GM23338 (cell line): ENCODE measurements at regions not wholly inside any gene's neighbourhood (a gene's known extent, or its start where the extent isn't known, plus 50 kb on each side); places are given as distances from the start of the nearest gene placed in this dataset.

ENCODE experiments used
- ATAC-seq: fragments of 200-7000 bp; cut with Tn5 transposase; 3 replicates; pipeline ENCODE4 v1.9.1; 2020
- DNase-seq: peaks from one replicate; pipeline ENCODE4 v3.0.0-alpha.2; 2015; ENCODE audit warnings: low spot score
- H2AFZ ChIP-seq: fragments of 200-600 bp; sonication (generic); 2 replicates; pipeline ENCODE4 v1.8.0; 2016; ENCODE audit warnings: antibody characterized with exemption, mild to moderate bottlenecking, moderate library complexity
- H3F3A ChIP-seq: fragments of 200-600 bp; sonication (generic); replicated peaks from 2 replicates; pipeline ENCODE4 v1.8.0; 2017; ENCODE audit warnings: antibody characterized with exemption, mixed run types, low read depth
- H3K27ac ChIP-seq: fragments of 200-600 bp; sonication (generic); 2 replicates; pipeline ENCODE4 v1.6.1; 2016; ENCODE audit warnings: low read depth
- H3K27me3 ChIP-seq: fragments of 200-600 bp; sonication (generic); 2 replicates; pipeline ENCODE4 v1.8.0; 2016; ENCODE audit warnings: mild to moderate bottlenecking, mixed run types, moderate library complexity; ENCODE audit not compliant: insufficient read depth
- H3K36me3 ChIP-seq: fragments of 200-600 bp; sonication (generic); 2 replicates; pipeline ENCODE4 v1.8.0; 2016; ENCODE audit warnings: mild to moderate bottlenecking; ENCODE audit not compliant: insufficient read depth
- H3K4me1 ChIP-seq: fragments of 200-600 bp; sonication (generic); 2 replicates; pipeline ENCODE4 v1.8.0; 2016; ENCODE audit warnings: mild to moderate bottlenecking, moderate library complexity; ENCODE audit not compliant: insufficient read depth
- H3K4me2 ChIP-seq: fragments of 200-600 bp; sonication (generic); 2 replicates; pipeline ENCODE4 v1.7.1; 2017; ENCODE audit warnings: mixed run types
- H3K4me3 ChIP-seq: fragments of 200-600 bp; sonication (generic); 2 replicates; pipeline ENCODE4 v1.6.1; 2016; ENCODE audit warnings: mixed run types
- H3K79me2 ChIP-seq: fragments of 200-600 bp; sonication (generic); replicated peaks from 2 replicates; pipeline ENCODE4 v1.8.0; 2017; ENCODE audit warnings: mild to moderate bottlenecking; ENCODE audit not compliant: insufficient read depth
- H3K9me2 ChIP-seq: fragments of 200-600 bp; sonication (generic); 2 replicates; pipeline ENCODE4 v1.8.0; 2017; ENCODE audit not compliant: insufficient read depth
- H4K20me1 ChIP-seq: fragments of 200-600 bp; sonication (generic); replicated peaks from 2 replicates; pipeline ENCODE4 v1.8.0; 2017; ENCODE audit warnings: mild to moderate bottlenecking; ENCODE audit not compliant: insufficient read depth
- H3K27ac Mint-ChIP-seq: 2 replicates; pipeline ENCODE4 v1.8.0; 2020; ENCODE audit warnings: inconsistent platforms, mild to moderate bottlenecking, moderate library complexity, mixed read lengths
- H3K27me3 Mint-ChIP-seq: 3 replicates; pipeline ENCODE4 v1.8.0; 2022; ENCODE audit warnings: low read depth, mild to moderate bottlenecking, moderate library complexity, mixed read lengths, inconsistent platforms; ENCODE audit not compliant: insufficient read depth, poor library complexity
- H3K36me3 Mint-ChIP-seq: 3 replicates; pipeline ENCODE4 v1.8.0; 2021; ENCODE audit warnings: low read depth, mild to moderate bottlenecking, inconsistent platforms, moderate library complexity, mixed read lengths
- H3K4me1 Mint-ChIP-seq: 3 replicates; pipeline ENCODE4 v1.8.0; 2020; ENCODE audit warnings: mild to moderate bottlenecking, inconsistent platforms, mixed read lengths
- H3K4me3 Mint-ChIP-seq: 3 replicates; pipeline ENCODE4 v1.8.0; 2021; ENCODE audit warnings: moderate library complexity, mild to moderate bottlenecking, inconsistent platforms, mixed read lengths
- H3K9me3 Mint-ChIP-seq: 3 replicates; pipeline ENCODE4 v1.8.0; 2020; ENCODE audit warnings: moderate library complexity, mild to moderate bottlenecking, inconsistent platforms, mixed read lengths
- CREB1 ChIP-seq: fragments of 250-450 bp; sonication (Bioruptor Pico); IDR thresholded peaks from 2 replicates; pipeline ENCODE4 v1.5.0; 2020; ENCODE audit warnings: low read depth, mild to moderate bottlenecking, moderate library complexity
- CTCF ChIP-seq, 2 experiments: fragments of 200-600 bp in 1 of 2; sonication (generic) in 1 of 2; conservative IDR thresholded peaks; 2 replicates each; pipeline versions ENCODE4 v1.5.1 to v1.6.1; 2016 to 2017; ENCODE audit warnings: antibody characterized with exemption in 2 of 2, low read depth in 2 of 2, mild to moderate bottlenecking in 2 of 2, moderate library complexity in 1 of 2
- ETS1 ChIP-seq: IDR thresholded peaks from 2 replicates; pipeline ENCODE4 v1.6.1; 2016; ENCODE audit warnings: antibody characterized with exemption
- EZH2 ChIP-seq: fragments of 200-600 bp; sonication (generic); IDR thresholded peaks from one replicate; pipeline ENCODE4 v1.8.0; 2017; ENCODE audit warnings: antibody characterized with exemption, mild to moderate bottlenecking, low read depth; ENCODE audit not compliant: unreplicated experiment
- EZH2phosphoT487 ChIP-seq: fragments of 200-600 bp; sonication (generic); IDR thresholded peaks from one replicate; pipeline ENCODE4 v1.8.1; 2018; ENCODE audit warnings: antibody characterized with exemption; ENCODE audit not compliant: unreplicated experiment
- NANOG ChIP-seq: IDR thresholded peaks from 2 replicates; pipeline ENCODE4 v1.6.1; 2016; ENCODE audit warnings: antibody characterized with exemption, borderline replicate concordance
- POLR2AphosphoS5 ChIP-seq: IDR thresholded peaks from 2 replicates; pipeline ENCODE4 v1.6.1; 2016; ENCODE audit warnings: antibody characterized with exemption, low read depth
- REST ChIP-seq: IDR thresholded peaks from one replicate; pipeline ENCODE4 v1.6.1; 2018; ENCODE audit warnings: antibody characterized with exemption; ENCODE audit not compliant: unreplicated experiment
- STAT1 ChIP-seq: IDR thresholded peaks from one replicate; pipeline ENCODE4 v1.6.1; 2016; ENCODE audit warnings: antibody characterized with exemption; ENCODE audit not compliant: unreplicated experiment
- ZNF114 ChIP-seq: fragments of 250-450 bp; sonication (Bioruptor Pico); IDR thresholded peaks from 2 replicates; pipeline ENCODE4 v1.5.0; 2020; ENCODE audit warnings: mild to moderate bottlenecking, moderate library complexity
- ZNF331 ChIP-seq: fragments of 250-450 bp; sonication (Bioruptor Pico); IDR thresholded peaks from 2 replicates; pipeline ENCODE4 v1.5.0; 2020; ENCODE audit warnings: low read depth, mild to moderate bottlenecking, moderate library complexity

- Histone ChIP-seq H3K4me1 (no peaks in the 10 kb centered on the region), H2AFZ (no peak overlapping the region)
- peaks cover 3% of the 10 kb centered on the region for H3K27me3 Mint-ChIP-seq
These were observed 739.7 kb downstream of the SLC6A15 start for GRCh38 chr12:84172823-84173424.

GRCh38 chr12:84166812-84167211, 745.8 kb downstream of the SLC6A15 start:
- no peaks in the 10 kb centered on the region for H3K4me1 ChIP-seq
- ATAC-seq (no peak), DNase-seq (no peak)

More at GRCh38 chr12:84172823-84173424, 739.7 kb downstream of the SLC6A15 start:
- Mint-ChIP-seq H3K4me3 (no peak overlapping the region), H3K9me3 (peaks cover 7% of the 10 kb centered on the region; the same call in 1 of the 3 replicates), H3K4me1 (no peaks in the 10 kb centered on the region), H3K36me3 (no peaks in the 10 kb centered on the region), H3K27ac (no peak overlapping the region)
- no peaks in the 10 kb centered on the region for H3K36me3 ChIP-seq
- DNase-seq (no peak), ATAC-seq (no peak)
- no peak overlapping the region for H3K4me2 ChIP-seq
- H3K4me3 ChIP-seq: no peak overlapping the region
- no peaks in the 10 kb centered on the region for H3K9me2 ChIP-seq
- no peaks in the 10 kb centered on the region for H4K20me1 ChIP-seq
- H3F3A ChIP-seq: no peaks in the 10 kb centered on the region
- TF ChIP-seq ETS1 (no peak), NANOG (no peak), EZH2 (no peak), POLR2AphosphoS5 (no peak)
- H3K27ac ChIP-seq: no peak overlapping the region
- H3K79me2 ChIP-seq: no peaks in the 10 kb centered on the region
- no peaks in the 10 kb centered on the region for H3K27me3 ChIP-seq

GRCh38 chr12:84165998-84166571, 746.5 kb downstream of the SLC6A15 start:
- Histone ChIP-seq H3K4me1 (no peaks in the 10 kb centered on the region), H3F3A (no peaks in the 10 kb centered on the region), H3K36me3 (no peaks in the 10 kb centered on the region), H2AFZ (no peak overlapping the region), H3K27ac (no peak overlapping the region), H3K9me2 (no peaks in the 10 kb centered on the region), H3K4me3 (no peak overlapping the region), H3K27me3 (no peaks in the 10 kb centered on the region), H3K4me2 (no peak overlapping the region), H4K20me1 (no peaks in the 10 kb centered on the region), H3K79me2 (no peaks in the 10 kb centered on the region)
- Mint-ChIP-seq H3K4me3 (no peak overlapping the region), H3K27me3 (no peaks in the 10 kb centered on the region), H3K4me1 (no peaks in the 10 kb centered on the region), H3K27ac (no peak overlapping the region), H3K36me3 (no peaks in the 10 kb centered on the region), H3K9me3 (no peaks in the 10 kb centered on the region)
- DNase-seq: no peak
- ATAC-seq: no peak
- TF ChIP-seq ZNF114 (CRISPR knock-in tag) (no peak), ZNF331 (CRISPR knock-in tag) (no peak), POLR2AphosphoS5 (no peak), EZH2phosphoT487 (no peak), STAT1 (no peak), ETS1 (no peak), REST (no peak), NANOG (no peak), CTCF (conservative IDR thresholded peaks at IDR 0.05; ENCODE audit: low read depth in 2 of 2) (no peak)

More at GRCh38 chr12:84166812-84167211, 745.8 kb downstream of the SLC6A15 start:
- no peaks in the 10 kb centered on the region for H3F3A ChIP-seq
- H3K9me2 ChIP-seq: no peaks in the 10 kb centered on the region
- H4K20me1 ChIP-seq: no peaks in the 10 kb centered on the region
- TF ChIP-seq CREB1 (CRISPR knock-in tag) (no peak), STAT1 (no peak)
- H3K27ac Mint-ChIP-seq: no peak overlapping the region
- H3K27me3 ChIP-seq: no peaks in the 10 kb centered on the region
- no peak overlapping the region for H3K27ac ChIP-seq
- no peaks in the 10 kb centered on the region for H3K9me3 Mint-ChIP-seq
- no peaks in the 10 kb centered on the region for H3K4me1 Mint-ChIP-seq
- H3K36me3 ChIP-seq: no peaks in the 10 kb centered on the region
- H3K27me3 Mint-ChIP-seq: no peaks in the 10 kb centered on the region
- H3K4me3 Mint-ChIP-seq: no peak overlapping the region
- H2AFZ ChIP-seq: no peak overlapping the region
- H3K36me3 Mint-ChIP-seq: no peaks in the 10 kb centered on the region
- no peaks in the 10 kb centered on the region for H3K79me2 ChIP-seq
- H3K4me2 ChIP-seq: no peak overlapping the region
- no peak overlapping the region for H3K4me3 ChIP-seq
